Renal cortical epithelial cell (primary cell): ENCODE measurements at regions not wholly inside any gene's neighbourhood (a gene's known extent, or its start where the extent isn't known, plus 50 kb on each side); places are given as distances from the start of the nearest gene placed in this dataset.
"Not testable (repeated sequence)": the region's sequence is repeated elsewhere in the genome, so short reads cannot be mapped to it uniquely, and the experiment has no call there.

Source experiments
- DNase-seq: peaks from one replicate; pipeline ENCODE4 v3.0.0-alpha.2; 2011; ENCODE audit warnings: low read depth

DNA sequence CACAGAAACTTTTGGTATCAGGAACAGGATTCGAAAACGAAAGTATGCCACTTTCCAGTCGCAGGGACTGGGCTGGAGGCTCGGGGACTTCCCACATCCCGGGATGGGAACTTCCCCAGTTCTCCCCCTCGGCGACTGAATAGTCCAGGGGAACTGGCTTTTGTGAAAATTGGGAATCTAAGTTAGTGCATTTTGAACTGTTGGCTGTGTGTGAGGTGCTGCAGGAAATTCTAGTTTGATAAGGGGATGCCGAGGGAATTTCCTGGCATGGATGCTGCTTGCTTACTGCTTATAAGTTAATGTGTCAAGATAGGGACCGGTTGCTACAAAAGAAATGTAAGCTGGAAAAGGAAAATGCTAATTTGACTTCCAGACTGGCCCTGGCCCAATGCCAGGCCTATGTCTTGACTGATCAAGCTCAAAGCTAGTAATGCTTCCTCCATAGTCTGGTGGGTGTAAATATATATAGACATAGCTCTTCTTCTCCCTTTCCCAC, 73.4 kb upstream of the EIF5 start:
- peak; percentile 85 for DNase-seq

DNA sequence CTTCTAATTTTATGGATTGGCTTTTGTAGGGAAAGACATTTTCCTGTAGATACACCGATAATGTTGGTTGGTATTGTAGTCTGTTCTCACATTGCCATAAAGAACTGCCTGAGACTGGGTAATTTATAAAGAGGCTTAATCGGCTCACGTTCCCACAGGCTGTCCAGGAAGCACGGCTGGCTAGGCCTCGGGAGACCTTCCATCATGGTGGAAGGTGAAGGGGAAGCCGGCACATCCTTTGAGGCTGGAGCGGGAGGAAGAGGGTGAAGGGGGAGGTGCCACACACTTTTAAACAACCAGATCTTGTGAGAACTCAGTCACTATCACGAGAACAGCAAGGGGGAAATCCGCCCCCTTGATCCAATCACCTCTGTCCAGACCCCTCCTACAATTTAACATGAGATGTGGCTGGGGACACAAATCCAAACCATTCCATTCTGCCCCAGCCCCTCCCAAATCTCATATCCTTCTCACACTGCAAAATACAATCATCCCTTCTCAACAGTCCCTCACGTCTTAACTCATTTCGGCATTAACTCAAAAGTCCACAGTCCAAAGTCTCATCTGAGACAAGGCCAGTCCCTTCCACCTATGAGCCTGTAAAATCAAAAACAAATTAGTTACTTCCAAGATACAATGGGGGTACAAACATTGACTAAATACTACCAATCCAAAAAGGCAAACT, 66.7 kb upstream of the EIF5 start:
- no peak for DNase-seq

DNA sequence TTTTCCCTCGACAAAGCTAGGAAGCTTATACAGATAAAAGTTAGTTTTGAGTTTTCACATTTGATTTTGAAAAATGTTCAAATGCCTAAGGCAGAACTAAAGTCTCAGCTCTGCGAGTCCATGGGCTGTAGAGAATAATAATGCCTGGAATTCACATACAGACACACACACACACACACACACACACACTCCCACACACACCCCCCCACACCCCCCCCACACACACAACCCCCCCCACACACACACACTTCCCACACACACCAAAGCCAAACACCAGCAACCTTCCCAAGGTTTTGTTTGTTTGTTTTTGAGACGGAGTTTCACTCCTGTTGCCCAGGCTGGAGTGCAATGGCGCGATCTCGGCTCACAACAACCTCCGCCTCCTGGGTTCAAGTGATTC, 62.8 kb upstream of the EIF5 start:
- DNase-seq = no peak

DNA sequence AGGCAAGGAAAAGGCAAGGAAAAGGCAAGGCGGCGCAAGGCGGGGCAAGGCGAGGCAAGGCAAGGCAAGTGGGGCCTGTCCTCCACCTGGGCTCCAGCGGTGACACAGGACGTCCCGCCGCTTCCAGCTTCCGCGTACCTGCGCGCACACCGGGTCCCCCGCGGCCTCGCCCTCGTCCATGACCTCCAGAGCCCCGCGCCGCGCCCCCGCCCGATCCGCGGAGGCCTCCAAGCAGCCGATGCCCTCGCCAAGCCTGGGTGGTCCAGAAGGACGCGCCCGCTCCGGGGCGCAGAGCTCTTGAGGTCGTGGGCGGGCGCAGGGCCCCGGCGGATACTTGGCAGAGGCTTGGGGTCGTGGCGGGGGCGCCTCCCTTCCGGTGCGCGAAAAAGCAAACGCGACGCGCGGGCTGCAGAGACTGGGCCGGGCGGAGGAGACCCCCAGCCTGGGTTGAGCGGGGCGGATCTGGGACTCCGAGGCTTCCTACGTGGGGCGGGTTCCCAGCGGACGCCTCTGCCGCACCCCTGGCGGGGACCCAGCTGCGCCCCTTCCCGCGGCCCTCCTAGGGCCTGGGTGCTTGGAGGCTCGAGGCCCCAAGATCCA, 60.8 kb upstream of the EIF5 start:
- no peak for DNase-seq

DNA sequence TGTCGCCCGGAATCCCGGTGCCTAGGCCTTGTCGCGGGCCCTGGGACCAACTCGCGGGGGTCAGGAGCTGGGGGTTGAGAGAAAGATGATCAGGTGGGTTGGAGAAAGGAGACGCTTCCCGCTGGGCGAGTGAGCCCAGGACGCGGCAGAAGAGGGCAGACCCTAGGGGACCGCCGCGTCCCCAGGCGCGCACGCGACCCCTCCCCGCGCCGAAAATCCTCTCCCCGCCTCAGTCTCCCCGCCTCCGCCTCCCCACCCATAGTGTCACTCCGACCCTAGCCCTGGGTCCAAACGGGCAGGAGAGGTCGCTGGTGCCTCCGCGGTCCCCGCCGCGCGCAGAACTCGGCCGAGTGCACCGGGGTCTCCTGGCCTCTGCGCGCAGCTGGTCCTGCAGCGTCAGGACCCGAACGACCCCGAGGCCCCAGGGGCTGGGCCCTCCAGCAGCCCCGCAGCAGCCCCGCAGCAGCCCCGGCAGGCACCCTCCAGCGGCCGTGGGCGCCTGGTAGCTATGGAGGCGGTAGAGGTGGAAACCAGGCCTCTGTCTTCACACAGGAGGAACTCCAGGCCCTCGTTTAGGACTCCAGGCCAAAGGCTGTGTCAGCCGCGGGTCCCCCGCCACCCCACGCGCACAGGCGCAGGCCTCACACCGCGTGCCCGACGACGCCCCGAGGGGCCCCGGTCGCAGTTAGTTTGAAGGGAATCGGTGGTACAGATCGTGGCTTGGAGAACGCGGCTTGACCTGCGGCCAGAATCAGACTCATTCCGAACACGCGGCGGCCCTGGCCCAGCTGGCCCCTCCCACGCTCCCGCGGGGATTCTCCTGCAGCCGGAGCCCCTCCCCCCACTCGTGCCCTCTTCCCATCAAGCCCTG, 60.1 kb upstream of the EIF5 start:
- no peak for DNase-seq

DNA sequence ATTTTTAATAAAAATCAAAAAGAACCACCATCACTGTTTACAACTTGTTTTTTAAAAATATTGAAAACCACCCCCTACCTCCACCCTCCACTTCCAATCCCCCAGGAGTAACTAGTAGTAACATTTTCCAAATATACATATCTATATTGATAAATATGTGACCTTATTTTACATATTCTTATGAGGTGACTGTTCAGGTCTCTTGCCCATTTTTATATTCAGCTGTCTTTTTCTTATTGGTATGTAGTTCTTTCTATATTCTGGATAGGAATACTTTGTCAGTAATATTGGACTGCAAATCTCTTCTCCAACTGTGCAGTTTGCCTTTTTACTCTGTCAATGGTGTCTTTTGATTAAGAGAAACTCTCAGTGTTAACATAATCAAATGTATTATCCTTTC, 59.0 kb upstream of the EIF5 start:
- DNase-seq = no peak

DNA sequence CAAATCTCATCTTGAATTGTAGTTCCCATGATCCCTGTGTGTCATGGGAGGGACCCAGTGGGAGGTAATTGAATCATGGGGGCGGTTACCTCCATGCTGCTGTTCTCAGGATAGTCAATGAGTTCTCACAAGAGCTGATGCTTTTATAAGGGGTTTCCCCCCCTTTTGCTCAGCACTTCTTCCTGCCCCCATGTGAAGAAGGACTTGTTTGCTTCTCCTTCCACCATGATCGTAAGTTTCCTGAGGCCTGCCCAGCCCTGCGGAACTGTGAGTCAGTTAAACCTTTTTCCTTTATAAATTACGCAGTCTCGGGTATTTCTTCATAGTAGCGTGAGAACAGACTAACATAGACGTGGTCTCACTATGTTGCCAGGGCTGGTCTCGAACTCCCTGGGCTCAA, 56.1 kb upstream of the EIF5 start:
- no peak for DNase-seq

DNA sequence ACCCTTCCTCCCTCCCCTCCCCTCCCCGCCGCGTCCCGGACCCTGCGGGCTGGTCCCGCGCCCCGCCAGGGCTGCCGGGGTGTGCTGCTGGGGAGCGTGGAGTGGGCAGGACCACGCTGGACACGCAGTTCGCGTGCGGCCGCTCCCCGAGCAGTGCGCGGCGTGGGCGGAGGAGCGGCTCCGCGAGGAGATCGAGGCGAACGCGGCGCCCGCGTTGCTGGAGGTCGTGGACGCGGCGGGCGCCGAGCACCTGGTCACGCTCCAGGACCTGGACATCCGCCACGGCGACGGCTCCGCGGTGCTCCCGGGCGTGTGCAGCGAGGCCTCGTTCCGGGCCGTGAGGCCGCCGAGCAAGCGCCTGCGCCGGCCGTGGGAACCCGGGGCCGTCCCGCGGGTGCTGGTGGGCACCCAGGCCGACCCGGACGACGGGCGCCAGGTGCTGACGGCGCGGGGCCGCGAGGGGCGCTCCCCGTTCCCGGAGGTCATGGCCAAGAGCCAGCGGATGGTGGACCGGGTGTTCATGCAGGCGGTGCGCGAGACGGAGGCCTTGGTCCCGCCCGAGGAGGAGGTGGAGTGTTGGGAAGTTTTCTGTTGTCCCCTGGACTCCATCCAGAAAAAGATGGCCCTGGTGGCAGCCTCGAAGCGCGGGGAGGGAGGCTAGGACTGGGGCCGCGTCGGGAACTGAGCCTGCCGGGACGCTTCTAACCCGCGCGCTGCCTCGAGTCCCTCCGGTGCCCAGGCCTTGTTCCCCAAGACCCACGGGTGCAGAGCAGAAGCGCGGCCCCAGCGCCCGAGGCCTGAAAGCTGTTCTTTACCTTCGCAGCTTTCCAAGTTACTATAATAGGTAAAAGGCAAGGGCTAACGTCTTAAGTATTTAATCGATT, 54.7 kb upstream of the EIF5 start:
- DNase-seq = no peak

DNA sequence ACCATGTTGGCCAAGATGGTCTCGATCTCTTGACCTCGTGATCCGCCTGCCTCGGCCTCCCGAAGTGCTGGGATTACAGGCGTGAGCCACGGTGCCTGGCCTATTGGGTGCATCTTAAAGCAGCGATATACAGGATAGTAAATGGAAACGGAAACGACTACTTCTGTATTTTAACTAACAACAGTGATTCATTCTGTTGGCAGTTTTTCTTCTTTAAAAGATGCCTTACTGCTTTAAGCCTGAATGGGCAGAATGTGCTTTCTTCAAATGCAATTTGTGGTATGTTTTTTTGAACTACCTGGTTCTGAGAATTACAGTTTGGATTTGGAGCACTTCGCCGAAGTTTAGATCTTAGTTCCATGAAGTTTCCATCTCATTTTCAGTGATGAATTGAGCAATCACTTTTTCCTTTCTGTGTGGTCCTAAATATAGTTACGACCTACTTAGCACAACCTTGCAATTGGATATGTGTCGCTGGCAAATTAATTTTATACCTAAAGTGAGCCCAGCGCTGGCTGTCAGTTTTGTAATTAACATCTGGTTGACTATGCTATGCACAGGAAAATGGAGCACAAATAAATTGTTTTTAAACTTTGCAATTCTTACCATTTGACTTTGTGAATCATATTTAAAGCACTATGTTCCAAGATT, 53.6 kb upstream of the EIF5 start:
- DNase-seq = peak; percentile 69

DNA sequence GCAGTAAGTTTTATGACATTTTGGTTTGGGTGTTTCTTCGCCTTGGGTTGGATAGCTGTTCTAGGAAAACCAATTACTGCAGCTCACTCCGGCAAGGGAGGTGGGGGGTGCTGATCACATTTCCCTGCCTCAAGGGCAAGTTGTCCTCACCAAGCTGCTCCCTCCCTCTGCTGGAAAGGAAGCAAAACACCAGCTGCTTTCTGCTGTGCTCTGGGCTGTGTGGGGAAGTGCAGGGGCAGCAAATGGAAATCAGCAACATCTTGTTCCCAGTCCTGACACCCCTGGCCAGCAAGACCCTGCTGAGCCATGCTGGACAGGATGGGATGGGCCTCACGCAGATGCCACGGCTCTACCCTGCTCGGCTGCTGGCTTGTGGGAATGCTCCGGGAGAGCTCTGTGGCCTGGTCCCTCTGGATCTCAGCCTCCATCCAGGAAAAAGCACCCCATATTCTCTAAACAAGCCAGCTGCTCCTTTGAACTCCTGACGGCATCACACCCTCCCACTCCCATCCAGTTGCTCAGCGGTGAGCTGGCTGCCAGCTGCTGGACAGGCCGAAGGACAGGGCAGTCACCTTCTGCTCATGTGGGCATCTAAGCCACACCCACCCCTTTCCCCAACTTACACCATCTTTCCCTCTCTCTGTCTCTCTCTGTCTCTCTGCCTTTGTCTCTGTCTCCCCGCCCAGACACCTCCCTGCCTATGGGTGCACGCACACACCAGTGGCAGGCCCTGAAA, 52.4 kb upstream of the EIF5 start:
- DNase-seq = peak; percentile 80

DNA sequence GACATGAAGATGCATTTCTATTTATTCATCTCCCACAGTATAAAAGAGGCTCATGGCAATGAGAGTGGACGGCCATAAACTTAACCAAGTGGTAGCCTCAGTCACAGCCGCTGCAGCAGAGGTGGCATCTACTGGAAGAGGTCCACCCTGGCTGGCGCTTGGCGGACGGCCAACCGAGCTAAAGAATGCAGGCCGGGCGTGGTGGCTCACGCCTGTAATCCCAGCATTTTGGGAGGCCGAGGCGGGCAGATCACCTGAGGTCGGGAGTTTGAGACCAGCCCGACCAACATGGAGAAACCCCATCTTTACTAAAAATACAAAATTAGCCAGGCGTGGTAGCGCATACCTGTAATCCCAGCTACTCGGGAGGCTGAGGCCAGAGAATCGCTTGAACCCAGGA, 51.7 kb upstream of the EIF5 start:
- DNase-seq = not testable (repeated sequence)

DNA sequence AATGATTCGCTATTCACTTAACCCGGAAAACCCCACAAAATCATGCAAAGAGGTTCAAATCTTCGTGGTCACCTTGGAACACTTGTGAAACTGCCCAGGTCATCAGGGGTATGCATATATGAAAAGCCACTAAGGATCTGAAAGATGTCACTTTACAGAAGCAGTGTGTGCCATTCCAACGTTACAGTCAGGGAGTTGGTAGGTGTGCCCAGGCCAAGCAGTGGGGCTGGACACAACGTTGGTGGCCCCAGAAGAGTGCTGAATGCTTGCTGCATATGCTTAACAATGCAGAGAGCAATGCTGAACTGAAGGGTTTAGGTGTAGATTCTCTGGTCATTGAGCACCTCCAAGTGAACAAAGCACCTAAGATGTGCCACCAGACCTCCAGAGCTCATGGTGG, 51.1 kb upstream of the EIF5 start:
- DNase-seq = no peak

DNA sequence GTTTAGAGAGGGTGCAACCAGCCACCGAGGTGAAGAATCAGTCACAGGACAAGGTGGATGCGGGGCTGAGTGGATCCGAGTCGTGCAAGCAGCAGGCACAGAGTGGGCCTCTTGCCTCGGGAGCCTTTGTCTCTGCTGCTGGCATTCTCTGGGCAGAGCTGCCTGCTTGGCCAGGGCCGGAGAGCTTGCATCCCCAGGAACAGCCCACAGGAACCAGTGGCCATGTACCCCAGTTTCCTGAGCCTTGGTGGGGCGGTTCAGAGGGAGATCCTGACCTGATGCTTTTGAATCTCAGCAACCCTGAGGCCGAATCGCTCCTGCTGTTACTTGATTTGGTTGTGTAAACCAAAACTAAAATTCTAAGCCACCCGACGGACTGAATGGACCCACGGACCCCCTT, 50.1 kb upstream of the EIF5 start:
- no peak for DNase-seq
